Karpas-422 (cell line): ENCODE measurements at regions not wholly inside any gene's neighbourhood (a gene's known extent, or its start where the extent isn't known, plus 50 kb on each side); places are given as distances from the start of the nearest gene placed in this dataset.
"Not testable (repeated sequence)": the region's sequence is repeated elsewhere in the genome, so short reads cannot be mapped to it uniquely, and the experiment has no call there.

Experiments used
- DNase-seq: peaks from one replicate; pipeline ENCODE4 v3.0.0-alpha.2; 2015
- H2AFZ ChIP-seq: fragments of 200-600 bp; sonication (generic); 2 replicates; pipeline ENCODE4 v1.6.1; 2014; ENCODE audit warnings: antibody characterized with exemption, low read length, mixed read lengths
- H3K27ac ChIP-seq: fragments of 200-600 bp; sonication (generic); 2 replicates; pipeline ENCODE4 v1.5.1; 2014; ENCODE audit warnings: mild to moderate bottlenecking, low read length, moderate library complexity
- H3K27me3 ChIP-seq: fragments of 200-600 bp; sonication (generic); 2 replicates; pipeline ENCODE4 v1.6.1; 2014; ENCODE audit warnings: low read length, mixed read lengths
- H3K36me3 ChIP-seq: fragments of 200-600 bp; sonication (generic); 2 replicates; pipeline ENCODE4 v1.6.1; 2014; ENCODE audit warnings: low read length, mixed read lengths; ENCODE audit not compliant: insufficient read depth
- H3K4me1 ChIP-seq: fragments of 200-600 bp; sonication (generic); 2 replicates; pipeline ENCODE4 v1.6.1; 2014; ENCODE audit warnings: mild to moderate bottlenecking, low read length, mixed read lengths
- H3K4me2 ChIP-seq: fragments of 200-600 bp; sonication (generic); 2 replicates; pipeline ENCODE4 v1.6.1; 2014; ENCODE audit warnings: low read length, low read depth, mild to moderate bottlenecking; ENCODE audit not compliant: poor library complexity, severe bottlenecking
- H3K4me3 ChIP-seq: fragments of 200-600 bp; sonication (generic); 2 replicates; pipeline ENCODE4 v1.5.1; 2014; ENCODE audit warnings: mild to moderate bottlenecking, antibody characterized with exemption, low read length, mixed read lengths
- H3K79me2 ChIP-seq: fragments of 200-600 bp; sonication (generic); 2 replicates; pipeline ENCODE4 v1.6.1; 2014; ENCODE audit warnings: mild to moderate bottlenecking, low read length, mixed read lengths
- H3K9ac ChIP-seq: fragments of 200-600 bp; sonication (generic); 2 replicates; pipeline ENCODE4 v1.6.0; 2014; ENCODE audit warnings: low read length
- H3K9me2 ChIP-seq: fragments of 200-600 bp; sonication (generic), shearing (Covaris generic); replicated peaks from 2 replicates; pipeline ENCODE4 v1.6.0; 2014; ENCODE audit warnings: mild to moderate bottlenecking, low read length, moderate library complexity; ENCODE audit not compliant: insufficient read depth
- H3K9me3 ChIP-seq: fragments of 300-700, 200-600 bp; sonication (generic); 2 replicates; pipeline ENCODE4 v1.6.1; 2014; ENCODE audit warnings: low read length, mixed read lengths
- H4K20me1 ChIP-seq: fragments of 200-600 bp; sonication (generic); 2 replicates; pipeline ENCODE4 v1.6.1; 2014; ENCODE audit warnings: mild to moderate bottlenecking, antibody characterized with exemption, low read length, low read depth; ENCODE audit not compliant: insufficient read depth

DNA sequence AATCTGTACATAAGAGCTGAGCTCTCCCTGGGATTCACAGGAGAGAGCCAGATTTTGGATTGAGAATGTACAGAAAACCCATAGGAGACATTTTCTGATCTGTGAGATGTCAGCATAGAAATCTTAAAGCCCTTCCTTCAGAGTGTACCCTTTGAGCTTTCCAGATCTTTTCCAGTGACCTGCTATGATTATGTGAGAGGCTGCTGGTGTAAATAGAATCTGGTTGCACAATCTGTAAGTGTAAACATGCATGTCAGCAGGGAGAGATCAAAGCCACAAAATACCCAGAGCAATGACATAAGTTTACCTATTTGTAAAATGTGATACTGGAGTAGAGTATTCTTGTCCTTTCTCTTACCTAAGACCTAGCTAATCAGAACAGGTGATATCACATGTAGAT, 471.9 kb downstream of the FOXD4L5 start:
- not testable (repeated sequence) for H3K4me2 ChIP-seq, H3K9me2 ChIP-seq, H2AFZ ChIP-seq, H3K36me3 ChIP-seq, DNase-seq, H4K20me1 ChIP-seq, H3K9ac ChIP-seq, H3K27me3 ChIP-seq, H3K4me3 ChIP-seq, H3K79me2 ChIP-seq, H3K9me3 ChIP-seq, H3K4me1 ChIP-seq, H3K27ac ChIP-seq

DNA sequence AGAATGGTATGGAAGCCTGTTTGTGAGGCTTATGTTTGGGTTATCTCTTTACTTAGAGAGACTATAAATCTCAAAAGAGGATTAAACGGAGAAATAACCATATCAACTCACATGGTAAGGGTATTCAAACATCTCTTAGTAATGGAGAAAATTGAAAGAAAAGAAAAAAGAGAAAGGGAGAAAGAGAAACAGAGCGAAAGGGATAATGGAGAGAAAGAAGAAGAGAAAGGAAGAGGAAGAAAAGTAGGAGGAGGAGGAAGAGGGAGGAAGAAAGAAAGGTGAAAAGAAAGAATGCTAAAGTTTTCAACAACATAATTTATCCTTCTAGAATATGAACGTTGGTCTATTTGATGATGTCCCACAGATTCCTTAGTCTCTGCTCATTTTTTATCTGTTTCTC, 506.3 kb downstream of the FOXD4L5 start:
- H3K9me2 ChIP-seq, H3K4me3 ChIP-seq, H3K79me2 ChIP-seq, H3K27ac ChIP-seq, H4K20me1 ChIP-seq, H3K9me3 ChIP-seq, H2AFZ ChIP-seq, H3K4me2 ChIP-seq, DNase-seq, H3K36me3 ChIP-seq, H3K4me1 ChIP-seq, H3K9ac ChIP-seq, H3K27me3 ChIP-seq: not testable (repeated sequence)

DNA sequence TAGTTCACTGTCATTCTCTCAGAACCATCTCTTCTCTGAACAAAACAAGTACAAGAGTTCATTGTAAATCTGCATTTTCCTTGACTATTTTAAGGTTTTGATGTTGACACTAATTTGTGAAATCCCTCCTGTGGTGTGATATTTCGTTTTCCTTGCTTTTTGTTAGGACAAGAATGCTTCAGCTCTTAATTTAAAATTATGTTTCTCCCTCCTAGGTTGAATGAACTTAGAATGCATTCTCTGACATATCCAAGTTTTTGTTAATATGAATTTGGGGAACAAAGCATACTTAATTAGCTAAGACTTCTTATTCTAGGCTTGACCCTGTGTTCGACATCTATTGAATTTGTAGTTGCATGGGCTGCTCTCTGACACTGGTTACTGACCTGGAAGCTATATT, 508.7 kb downstream of the FOXD4L5 start:
- not testable (repeated sequence) for DNase-seq, H3K4me2 ChIP-seq, H3K4me3 ChIP-seq, H3K4me1 ChIP-seq, H3K36me3 ChIP-seq, H2AFZ ChIP-seq, H3K27me3 ChIP-seq, H4K20me1 ChIP-seq, H3K79me2 ChIP-seq, H3K9me3 ChIP-seq, H3K9ac ChIP-seq, H3K27ac ChIP-seq, H3K9me2 ChIP-seq

DNA sequence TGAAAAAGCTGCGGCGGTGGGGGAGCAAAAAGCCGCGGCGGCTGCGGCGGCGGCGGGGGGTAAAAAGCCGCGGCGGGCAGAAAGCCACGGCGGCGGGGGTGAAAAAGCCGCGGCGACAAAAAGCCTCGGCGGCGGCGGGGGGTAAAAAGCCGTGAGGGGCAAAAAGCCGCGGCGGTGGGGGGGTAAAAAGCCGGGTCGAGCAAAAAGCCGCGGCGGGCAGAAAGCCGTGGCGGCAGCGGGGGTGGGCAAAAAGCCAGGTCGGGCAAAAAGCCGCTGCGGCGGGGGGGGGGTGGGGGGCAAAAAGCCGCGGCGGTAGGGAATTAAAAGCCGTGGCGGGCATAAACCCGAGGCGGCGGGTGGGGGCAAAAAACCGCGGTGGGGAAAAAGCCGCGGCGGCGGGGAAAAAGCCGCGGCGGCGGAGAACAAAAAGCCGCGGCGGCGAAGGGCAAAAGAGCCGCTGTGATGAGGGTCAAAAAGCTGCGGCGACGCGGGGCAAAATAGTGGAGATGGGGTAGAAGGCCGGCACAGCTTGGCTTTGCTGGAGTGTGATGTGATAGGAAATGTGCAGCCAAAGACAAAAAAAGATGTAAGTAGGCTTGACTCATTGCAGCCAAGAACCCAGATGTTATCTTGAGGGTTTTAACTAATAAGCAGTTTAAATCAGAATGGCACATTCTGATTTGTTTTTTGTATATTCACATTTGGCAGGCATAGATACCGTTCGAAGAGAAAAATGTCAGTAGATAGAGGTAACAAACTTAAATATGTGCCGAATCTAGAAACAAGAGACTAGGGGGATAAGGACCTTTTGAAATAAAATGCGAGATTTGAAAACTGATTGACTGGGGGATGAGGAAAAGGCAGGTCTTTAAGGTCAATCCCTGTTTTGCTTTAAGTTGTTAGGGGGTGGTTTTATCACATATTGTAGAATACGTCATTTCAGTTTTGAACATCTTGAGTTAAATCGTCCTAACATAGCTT, 509.9 kb downstream of the FOXD4L5 start:
- not testable (repeated sequence) for H3K27ac ChIP-seq, H3K36me3 ChIP-seq, H4K20me1 ChIP-seq, H3K27me3 ChIP-seq, H2AFZ ChIP-seq, H3K4me2 ChIP-seq, H3K4me3 ChIP-seq, H3K4me1 ChIP-seq, H3K9me2 ChIP-seq, H3K9ac ChIP-seq, H3K79me2 ChIP-seq, H3K9me3 ChIP-seq
- DNase-seq: peak; percentile 37

DNA sequence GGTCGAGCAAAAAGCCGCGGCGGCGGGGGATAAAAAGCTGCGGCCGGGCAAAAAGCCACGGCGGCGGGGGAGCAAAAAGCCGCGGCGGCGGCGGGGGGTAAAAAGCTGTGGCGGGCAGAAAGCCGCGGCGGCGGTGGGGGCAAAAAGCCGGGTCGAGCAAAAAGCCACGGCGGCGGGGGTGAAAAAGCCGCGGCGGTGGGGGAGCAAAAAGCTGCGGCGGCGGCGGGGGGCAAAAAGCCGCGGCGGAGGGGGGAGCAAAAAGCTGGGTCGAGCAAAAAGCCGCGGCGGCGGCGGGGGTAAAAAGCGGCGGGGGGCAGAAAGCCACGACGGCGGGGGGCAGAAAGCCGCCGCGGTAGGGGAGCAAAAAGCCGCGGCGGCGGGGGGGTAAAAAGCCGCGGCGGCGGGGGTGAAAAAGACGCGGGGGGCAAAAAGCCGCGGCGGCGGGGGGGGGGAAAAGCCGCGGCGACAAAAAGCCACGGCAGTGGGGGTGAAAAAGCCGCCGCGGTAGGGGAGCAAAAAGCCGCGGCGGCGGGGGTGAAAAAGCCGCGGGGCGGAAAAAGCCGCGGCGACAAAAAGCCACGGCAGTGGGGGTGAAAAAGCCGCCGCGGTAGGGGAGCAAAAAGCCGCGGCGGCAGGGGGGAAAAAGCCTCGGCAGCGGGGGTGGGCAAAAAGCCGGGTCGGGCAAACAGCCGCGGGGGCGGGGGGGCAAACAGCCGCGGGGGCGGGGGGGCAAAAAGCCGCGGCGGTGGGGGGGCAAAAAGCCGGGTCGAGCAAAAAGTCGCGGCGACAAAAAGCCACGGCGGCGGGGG, 510.8 kb downstream of the FOXD4L5 start:
- H3K4me2 ChIP-seq: peak overlapping the region; percentile 45
- H3K27me3 ChIP-seq, H3K9me3 ChIP-seq, H2AFZ ChIP-seq, H3K4me1 ChIP-seq, H3K9me2 ChIP-seq, H3K27ac ChIP-seq, H4K20me1 ChIP-seq, H3K9ac ChIP-seq, H3K79me2 ChIP-seq, H3K36me3 ChIP-seq: not testable (repeated sequence)
- peak; percentile 31 for DNase-seq
- peak overlapping the region; percentile 45; the same call in 1 of the 2 replicates for H3K4me3 ChIP-seq

DNA sequence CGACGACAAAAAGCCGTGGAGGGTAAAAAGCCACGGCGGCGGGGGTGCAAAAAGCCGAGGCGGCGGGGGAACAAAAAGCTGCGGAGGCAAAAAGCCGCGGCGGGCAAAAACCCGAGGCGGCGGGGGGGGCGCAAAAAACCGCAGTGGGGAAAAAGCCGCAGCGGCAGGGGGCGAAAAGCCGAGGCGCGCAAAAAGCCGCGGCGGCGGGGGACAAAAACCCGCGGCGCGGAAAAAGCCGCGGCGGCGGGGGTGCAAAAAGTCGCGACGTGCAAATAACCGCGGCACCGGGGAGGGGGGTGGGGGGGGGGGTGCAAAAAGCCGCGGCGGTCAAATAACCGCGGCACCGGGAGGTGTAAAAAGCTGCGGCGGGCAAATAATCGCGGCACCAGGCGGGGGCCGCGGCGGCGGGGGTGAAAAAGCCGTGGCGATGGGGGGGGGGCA, 511.5 kb downstream of the FOXD4L5 start:
- Histone ChIP-seq H3K4me3 (peak overlapping the region; percentile 45; the same call in 1 of the 2 replicates), H3K27ac (no peak overlapping the region), H3K9ac (no peak overlapping the region), H3K79me2 (no peaks in the 10 kb centered on the region), H3K9me2 (no peaks in the 10 kb centered on the region), H3K9me3 (no peaks in the 10 kb centered on the region), H3K4me2 (peak overlapping the region; percentile 45), H2AFZ (no peak overlapping the region), H3K27me3 (no peaks in the 10 kb centered on the region), H3K36me3 (no peaks in the 10 kb centered on the region), H3K4me1 (no peaks in the 10 kb centered on the region), H4K20me1 (no peaks in the 10 kb centered on the region)
- DNase-seq: peak; percentile 36

DNA sequence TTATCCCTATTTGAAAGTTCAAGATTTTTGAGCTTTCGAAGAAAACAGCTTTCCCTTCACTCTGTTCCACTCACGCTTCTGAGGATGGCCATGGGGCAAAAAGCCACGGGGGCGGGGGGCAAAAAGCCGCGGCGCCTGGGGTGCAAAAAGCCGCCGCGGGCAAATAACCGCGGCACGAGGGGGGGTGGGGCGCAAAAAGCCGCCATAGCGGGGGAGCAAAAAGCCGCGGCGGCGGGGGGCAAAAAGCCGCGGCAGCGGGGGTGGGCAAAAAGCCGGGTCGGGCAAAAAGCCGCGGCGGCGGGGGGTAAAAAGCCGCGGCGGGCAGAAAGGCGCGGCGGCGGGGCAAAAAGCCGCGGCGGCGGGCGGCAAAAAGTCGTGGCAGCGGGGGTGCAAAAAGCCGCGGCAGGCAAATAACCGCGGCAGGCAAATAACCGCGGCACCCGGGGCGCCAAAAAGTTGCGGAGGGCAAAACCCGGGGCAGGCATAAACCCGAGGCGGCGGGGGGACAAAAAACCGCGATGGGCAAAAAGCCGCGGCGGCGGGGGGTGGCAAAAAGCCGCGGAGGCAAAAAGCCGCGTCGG, 512.2 kb downstream of the FOXD4L5 start:
- not testable (repeated sequence) for H3K4me2 ChIP-seq
- peak overlapping the region; percentile 45; the same call in 1 of the 2 replicates for H3K4me3 ChIP-seq
- DNase-seq: peak; percentile 37

DNA sequence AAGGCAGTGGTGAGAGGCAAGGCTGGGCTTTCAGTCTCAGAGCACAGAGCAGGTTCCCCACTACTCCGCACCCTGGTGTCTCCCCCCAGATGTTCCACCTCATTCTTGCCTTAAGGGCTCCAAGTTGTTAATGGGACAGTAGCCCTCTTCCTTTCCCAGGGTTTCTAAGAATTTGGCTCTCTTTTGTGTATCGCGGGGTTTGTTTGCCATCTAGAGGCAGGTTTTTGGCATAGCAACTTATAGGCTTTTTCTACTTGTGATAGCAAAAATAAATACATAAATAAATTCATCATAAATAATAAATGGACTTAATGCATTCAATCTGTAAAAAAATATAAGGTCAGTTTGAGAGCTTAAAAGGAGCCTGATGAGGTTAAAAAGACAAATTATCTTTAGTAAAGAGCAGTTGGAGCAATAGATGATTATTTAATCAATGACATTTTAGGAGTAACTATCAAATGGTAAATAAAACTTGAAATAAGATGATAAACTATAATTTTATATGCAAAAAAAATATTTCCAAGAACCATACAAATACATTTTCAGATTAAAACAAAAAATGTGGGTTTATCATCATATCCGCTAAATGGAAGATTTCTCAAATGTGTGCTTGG, 512.8 kb downstream of the FOXD4L5 start:
- DNase-seq, H2AFZ ChIP-seq, H3K36me3 ChIP-seq, H3K27me3 ChIP-seq, H3K9me2 ChIP-seq, H3K4me1 ChIP-seq, H3K9ac ChIP-seq, H4K20me1 ChIP-seq, H3K79me2 ChIP-seq, H3K9me3 ChIP-seq, H3K4me3 ChIP-seq, H3K27ac ChIP-seq, H3K4me2 ChIP-seq: not testable (repeated sequence)

More for the DNA sequence above, 512.2 kb downstream of the FOXD4L5 start:
- not testable (repeated sequence) for H3K9ac ChIP-seq, H3K4me1 ChIP-seq, H3K9me2 ChIP-seq, H3K79me2 ChIP-seq, H3K36me3 ChIP-seq, H3K27me3 ChIP-seq, H3K27ac ChIP-seq, H3K9me3 ChIP-seq, H4K20me1 ChIP-seq, H2AFZ ChIP-seq
